ENCODE measurements at regions not wholly inside any gene's neighbourhood (a gene's known extent, or its start where the extent isn't known, plus 50 kb on each side); places are given as distances from the start of the nearest gene placed in this dataset.

GRCh38 chr2:157946919-157947557 is 70.9 kb upstream of the ACVR1 start:
- Histone ChIP-seq H3K27ac (ENCODE audit: extremely low read depth, low read depth, low read length) (no peak overlapping the region), H3K4me1 (ENCODE audit: control insufficient read depth, insufficient read depth, low read length) (no peaks in the 10 kb centered on the region), H3K9me3 (ENCODE audit: control insufficient read depth, insufficient read depth, low read depth, low read length) (no peaks in the 10 kb centered on the region), H3K36me3 (ENCODE audit: control insufficient read depth in 2 of 2, insufficient read depth in 1 of 2, low read length in 2 of 2) (no peaks in the 10 kb centered on the region), H3K4me3 (ENCODE audit: low read depth, low read length) (no peak overlapping the region)
- TF ChIP-seq ZNF544 (tag by site-specific recombination; IDR thresholded peaks at IDR 0.05) (no peak), PRDM1 (tag by site-specific recombination; IDR thresholded peaks at IDR 0.05) (no peak), ZNF521 (tag by site-specific recombination; IDR thresholded peaks at IDR 0.05) (no peak), ZSCAN30 (tag by site-specific recombination; IDR thresholded peaks at IDR 0.05) (no peak), TSHZ1 (tag by site-specific recombination; IDR thresholded peaks at IDR 0.05; ENCODE audit: borderline replicate concordance) (no peak), ZNF837 (tag by site-specific recombination; IDR thresholded peaks at IDR 0.05) (no peak), ZNF596 (tag by site-specific recombination; IDR thresholded peaks at IDR 0.05) (no peak), ZNF184 (tag by site-specific recombination; IDR thresholded peaks at IDR 0.05) (no peak), HOXC10 (CRISPR knock-in tag; IDR thresholded peaks at IDR 0.05) (no peak), TCF7L2 (IDR thresholded peaks at IDR 0.05; ENCODE audit: borderline replicate concordance, low read depth, low read length) (no peak), PATZ1 (tag by site-specific recombination; IDR thresholded peaks at IDR 0.05) (no peak), SCRT1 (tag by site-specific recombination; IDR thresholded peaks at IDR 0.05; ENCODE audit: borderline replicate concordance) (no peak), ZNF747 (tag by site-specific recombination; IDR thresholded peaks at IDR 0.05) (no peak), ZNF510 (tag by site-specific recombination; IDR thresholded peaks at IDR 0.05; ENCODE audit: insufficient replicate concordance) (no peak), ZNF138 (tag by site-specific recombination; IDR thresholded peaks at IDR 0.05; ENCODE audit: borderline replicate concordance) (no peak)
- ChIA-PET CTCF (interaction anchor here (1.1 kb wide), 1 partner anchor 318 kb away, joined by 4 read pairs; the partner anchor contains the start of gene ACVR1C), POLR2A (interaction anchor here (0.6 kb wide), 1 partner anchor 17 kb away, joined by 4 read pairs; no protein-coding TSS in a partner anchor)

- Histone ChIP-seq H3K9me3 (ENCODE audit: control insufficient read depth, insufficient read depth, low read depth, low read length) (no peaks in the 10 kb centered on the region), H3K4me1 (ENCODE audit: control insufficient read depth, insufficient read depth, low read length) (no peaks in the 10 kb centered on the region), H3K4me3 (ENCODE audit: low read depth, low read length) (no peak overlapping the region), H3K27ac (ENCODE audit: extremely low read depth, low read depth, low read length) (no peak overlapping the region), H3K36me3 (ENCODE audit: control insufficient read depth in 2 of 2, insufficient read depth in 1 of 2, low read length in 2 of 2) (no peaks in the 10 kb centered on the region)
- ChIA-PET CTCF (interaction anchor here (0.6 kb wide), 1 partner anchor 146 kb away, joined by 3 read pairs; no protein-coding TSS in a partner anchor), POLR2A (no interaction called here)
- TF ChIP-seq ZNF223 (tag by site-specific recombination; IDR thresholded peaks at IDR 0.05) (no peak), SCRT2 (tag by site-specific recombination; IDR thresholded peaks at IDR 0.05) (no peak), ZNF324 (tag by site-specific recombination; IDR thresholded peaks at IDR 0.05) (no peak), ZNF791 (tag by site-specific recombination; IDR thresholded peaks at IDR 0.05) (no peak), ZNF19 (tag by site-specific recombination; IDR thresholded peaks at IDR 0.05; ENCODE audit: low read depth) (no peak), ZNF23 (tag by site-specific recombination; IDR thresholded peaks at IDR 0.05; ENCODE audit: borderline replicate concordance) (no peak), ZNF132 (tag by site-specific recombination; IDR thresholded peaks at IDR 0.05; ENCODE audit: borderline replicate concordance) (no peak), ZNF133 (tag by site-specific recombination; IDR thresholded peaks at IDR 0.05) (no peak), ZNF302 (tag by site-specific recombination; IDR thresholded peaks at IDR 0.05; ENCODE audit: low read depth) (no peak), ZNF280C (tag by site-specific recombination; IDR thresholded peaks at IDR 0.05) (no peak), ZNF513 (tag by site-specific recombination; IDR thresholded peaks at IDR 0.05) (no peak), ZNF121 (tag by site-specific recombination; IDR thresholded peaks at IDR 0.05) (no peak)
Measured at GRCh38 chr2:157940024-157940423, 63.9 kb upstream of the ACVR1 start.
